B cell (primary cell): ENCODE measurements at regions not wholly inside any gene's neighbourhood (a gene's known extent, or its start where the extent isn't known, plus 50 kb on each side); places are given as distances from the start of the nearest gene placed in this dataset.
A peak's percentile ranks its signal among the peaks of the same experiment; 100 is the strongest.

Experiments used
- ATAC-seq: fragments of 200-7000 bp; cut with Tn5 transposase; one replicate; pipeline ENCODE4 v1.10.0; 2021; ENCODE audit warnings: low read depth, mild to moderate bottlenecking, moderate number of reproducible peaks, moderate library complexity
- CTCF ChIA-PET: fragments of 350-600 bp; sonication (Branson Sonifier 250); formaldehyde crosslinking; loops from one replicate; lab custom pipeline; 2021; ENCODE audit warnings: antibody characterized with exemption, inconsistent platforms; lab: Charles Lee
- POLR2A ChIA-PET: fragments of 350-600 bp; sonication (Branson Sonifier 250); formaldehyde crosslinking; loops from one replicate; lab custom pipeline; 2021; ENCODE audit warnings: antibody characterized with exemption; lab: Charles Lee
- DNase-seq: peaks from one replicate; pipeline ENCODE4 v3.0.0; 2013
- H2AFZ ChIP-seq: 2 replicates; pipeline ENCODE4 v1.6.1; 2012; ENCODE audit warnings: mild to moderate bottlenecking, low read depth, low read length; ENCODE audit not compliant: insufficient read depth, poor library complexity, severe bottlenecking
- H3K27ac ChIP-seq, 2 donors: 1 replicate in 1 of 2; 2 replicates in 1 of 2; pipeline ENCODE4 v1.5.1; 2012 to 2013; ENCODE audit warnings: low read length in 2 of 2, mild to moderate bottlenecking in 2 of 2, moderate library complexity in 1 of 2
- H3K27me3 ChIP-seq, 4 experiments: fragments of 200-600 bp in 1 of 4; sonication (generic) in 1 of 4; replicated peaks in 1 of 4; 1 replicate in 2 of 4; 2 replicates in 2 of 4; pipeline versions ENCODE4 v1.6.1 to v1.7.0; 2013 to 2016; ENCODE audit warnings: low read length in 3 of 4, mild to moderate bottlenecking in 2 of 4, mixed read lengths in 1 of 4, moderate library complexity in 1 of 4; ENCODE audit not compliant: insufficient read depth in 4 of 4, control insufficient read depth in 3 of 4; ENCODE audit errors: control extremely low read depth in 1 of 4
- H3K36me3 ChIP-seq, 2 experiments: replicated peaks in 1 of 2; 1 replicate in 1 of 2; 2 replicates in 1 of 2; pipeline versions ENCODE4 v1.6.1 to v1.7.1; 2013; ENCODE audit warnings: low read length in 1 of 2; ENCODE audit not compliant: insufficient read depth in 2 of 2, control insufficient read depth in 1 of 2; ENCODE audit errors: control extremely low read depth in 1 of 2, extremely low read depth in 1 of 2
- H3K4me1 ChIP-seq, 2 donors: fragments of 200-600 bp in 1 of 2; sonication (generic) in 1 of 2; 1 replicate in 1 of 2; 2 replicates in 1 of 2; pipeline versions ENCODE4 v1.5.1 to v1.6.1; 2013 to 2017; ENCODE audit warnings: low read length in 2 of 2; ENCODE audit not compliant: control insufficient read depth in 2 of 2, insufficient read depth in 2 of 2
- H3K4me2 ChIP-seq: replicated peaks from 2 replicates; pipeline ENCODE3; 2012; ENCODE audit warnings: mild to moderate bottlenecking, low read depth, low read length; ENCODE audit not compliant: poor library complexity, severe bottlenecking
- H3K4me3 ChIP-seq, 5 experiments: fragments of 200-600 bp in 1 of 5; sonication (generic) in 1 of 5; 1 replicate in 3 of 5; 2 replicates in 2 of 5; pipeline versions ENCODE4 v1.5.1 to v1.7.0; 2011 to 2016; ENCODE audit warnings: low read length in 4 of 5, mild to moderate bottlenecking in 4 of 5, low read depth in 2 of 5, control low read depth in 1 of 5, moderate library complexity in 1 of 5; ENCODE audit not compliant: insufficient read depth in 1 of 5; ENCODE audit errors: control extremely low read depth in 1 of 5, extremely low read depth in 1 of 5
- H3K79me2 ChIP-seq: fragments of 200-600 bp; sonication (generic); one replicate; pipeline ENCODE4 v1.6.0; 2016; ENCODE audit warnings: low read length; ENCODE audit not compliant: control insufficient read depth, insufficient read depth
- H3K9ac ChIP-seq: fragments of 200-600 bp; sonication (generic); 2 replicates; pipeline ENCODE4 v1.6.1; 2017; ENCODE audit warnings: mild to moderate bottlenecking, low read length, moderate library complexity
- H3K9me3 ChIP-seq, 3 donors: one replicate each; pipeline versions ENCODE4 v1.6.1 to v1.7.1; 2013; ENCODE audit warnings: low read length in 2 of 3; ENCODE audit not compliant: control insufficient read depth in 2 of 3, insufficient read depth in 1 of 3; ENCODE audit errors: control extremely low read depth in 1 of 3
- H4K20me1 ChIP-seq: 2 replicates; pipeline ENCODE4 v1.6.0; 2012; ENCODE audit warnings: mild to moderate bottlenecking, low read length; ENCODE audit not compliant: insufficient read depth, control insufficient read depth, poor library complexity, severe bottlenecking
- H3K27ac Mint-ChIP-seq: one replicate; pipeline ENCODE4 v1.8.0; 2021; ENCODE audit warnings: mixed read lengths
- H3K27me3 Mint-ChIP-seq: one replicate; pipeline ENCODE4 v1.8.0; 2021; ENCODE audit warnings: mixed read lengths
- H3K4me1 Mint-ChIP-seq: one replicate; pipeline ENCODE4 v1.8.0; 2021; ENCODE audit warnings: mixed read lengths
- H3K4me3 Mint-ChIP-seq: one replicate; pipeline ENCODE4 v1.8.0; 2021; ENCODE audit warnings: mixed read lengths
- H3K9me3 Mint-ChIP-seq: one replicate; pipeline ENCODE4 v1.8.0; 2022; ENCODE audit warnings: mixed read lengths; ENCODE audit not compliant: insufficient read depth
- EZH2 ChIP-seq: IDR thresholded peaks from 2 replicates; pipeline ENCODE4 v1.6.1; 2012; ENCODE audit warnings: borderline replicate concordance, low read depth, mild to moderate bottlenecking, moderate library complexity, low read length; ENCODE audit not compliant: insufficient read depth, poor library complexity, severe bottlenecking
- WGBS: methylation state at CpG from one replicate; pipeline ENCODE4 v1.1.5; 2013; ENCODE audit warnings: missing lambda C conversion rate; ENCODE audit not compliant: insufficient coverage; 5-methylcytosine and 5-hydroxymethylcytosine counted together
- intact Hi-C: fragments of 100-400 bp; cut with micrococcal nuclease; formaldehyde crosslinking; loops from one replicate; pipeline ENCODE4 v1.10.0; 2022
- TF ChIP-seq, protein P1 (sequence below): fragments of 200-600 bp; IDR thresholded peaks from one replicate; pipeline ENCODE4 v1.8.0; 2022; ENCODE audit warnings: antibody characterized with exemption, mild to moderate bottlenecking

DNA sequence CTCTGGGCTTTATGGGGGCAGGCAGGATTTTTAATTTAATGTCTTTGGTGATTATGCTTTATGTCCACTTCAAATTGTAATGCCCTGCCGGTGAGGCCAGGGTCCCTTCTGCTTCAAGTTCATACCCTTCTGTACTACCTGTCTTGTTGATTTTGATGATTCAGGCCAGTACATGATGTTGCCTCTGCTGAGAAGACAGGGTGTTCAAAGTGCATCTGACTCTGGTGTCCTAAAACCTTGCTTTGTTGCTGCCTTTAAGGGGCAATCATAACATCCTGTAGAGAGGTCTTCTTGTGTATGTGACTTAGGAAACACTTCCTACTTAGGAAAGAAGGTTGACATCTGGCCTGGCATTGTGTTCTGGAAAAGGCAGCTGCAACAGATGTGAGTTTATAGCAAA is 113.2 kb downstream of the TMEM170B start:
- Histone ChIP-seq H3K4me1 (peaks cover 0 to 3% of the 10 kb centered on the region in 2 donors), H3K79me2 (no peaks in the 10 kb centered on the region), H2AFZ (no peak overlapping the region), H4K20me1 (no peaks in the 10 kb centered on the region), H3K4me2 (no peak overlapping the region), H3K9me3 (peaks cover 0 to 4% (median 0%) of the 10 kb centered on the region in 3 donors), H3K27me3 (peaks cover 0 to 6% (median 5%) of the 10 kb centered on the region in 4 experiments), H3K36me3 (no peaks in the 10 kb centered on the region), H3K9ac (no peak overlapping the region), H3K4me3 (no peak overlapping the region), H3K27ac (no peak overlapping the region)
- CTCF ChIA-PET: interaction anchor here (1.2 to 2.0 kb wide), 2 partner anchors 16 to 952 kb away, joined by 3 to 8 read pairs; no protein-coding TSS in a partner anchor
- 100% methylated on average over 1 of the region's 1 CpG for WGBS
- no peak overlapping the region for H3K27ac Mint-ChIP-seq
- intact Hi-C loops: no loop called here
- POLR2A ChIA-PET: no interaction called here
- DNase-seq: no peak
- no peaks in the 10 kb centered on the region for H3K9me3 Mint-ChIP-seq
- ATAC-seq: no peak
- H3K4me3 Mint-ChIP-seq: no peak overlapping the region
- peaks cover 17% of the 10 kb centered on the region for H3K27me3 Mint-ChIP-seq
- TF ChIP-seq EZH2: no peak
- TF ChIP-seq, protein P1, sequence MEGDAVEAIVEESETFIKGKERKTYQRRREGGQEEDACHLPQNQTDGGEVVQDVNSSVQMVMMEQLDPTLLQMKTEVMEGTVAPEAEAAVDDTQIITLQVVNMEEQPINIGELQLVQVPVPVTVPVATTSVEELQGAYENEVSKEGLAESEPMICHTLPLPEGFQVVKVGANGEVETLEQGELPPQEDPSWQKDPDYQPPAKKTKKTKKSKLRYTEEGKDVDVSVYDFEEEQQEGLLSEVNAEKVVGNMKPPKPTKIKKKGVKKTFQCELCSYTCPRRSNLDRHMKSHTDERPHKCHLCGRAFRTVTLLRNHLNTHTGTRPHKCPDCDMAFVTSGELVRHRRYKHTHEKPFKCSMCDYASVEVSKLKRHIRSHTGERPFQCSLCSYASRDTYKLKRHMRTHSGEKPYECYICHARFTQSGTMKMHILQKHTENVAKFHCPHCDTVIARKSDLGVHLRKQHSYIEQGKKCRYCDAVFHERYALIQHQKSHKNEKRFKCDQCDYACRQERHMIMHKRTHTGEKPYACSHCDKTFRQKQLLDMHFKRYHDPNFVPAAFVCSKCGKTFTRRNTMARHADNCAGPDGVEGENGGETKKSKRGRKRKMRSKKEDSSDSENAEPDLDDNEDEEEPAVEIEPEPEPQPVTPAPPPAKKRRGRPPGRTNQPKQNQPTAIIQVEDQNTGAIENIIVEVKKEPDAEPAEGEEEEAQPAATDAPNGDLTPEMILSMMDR: no peak
- peaks cover 1% of the 10 kb centered on the region for H3K4me1 Mint-ChIP-seq

DNA sequence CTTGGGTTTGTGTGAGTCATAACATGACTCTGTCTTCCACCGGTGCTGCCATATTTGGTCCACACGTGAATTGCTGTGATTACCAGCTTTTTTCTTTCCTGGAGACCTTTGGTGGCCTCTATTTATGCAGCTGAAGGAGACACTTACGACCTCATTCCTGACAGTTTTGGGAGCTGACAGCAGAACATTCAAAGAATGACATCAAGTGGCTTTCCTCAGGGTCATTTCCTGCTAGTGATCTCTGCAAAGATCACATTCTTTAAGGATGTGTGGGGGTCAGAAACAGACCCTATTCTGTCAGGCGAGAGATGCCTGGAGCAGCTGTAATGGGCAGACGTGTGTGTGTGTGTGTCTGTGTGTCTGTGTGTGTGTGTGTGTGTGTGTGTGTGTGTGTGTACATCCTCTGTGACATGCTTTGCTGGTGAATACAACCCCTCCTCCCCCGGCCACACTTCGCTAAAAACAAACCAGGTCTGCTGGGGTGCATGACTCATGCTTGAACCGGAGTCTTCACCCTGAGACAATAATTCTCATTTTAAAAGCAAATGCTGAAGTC is 115.6 kb downstream of the TMEM170B start:
- no peak overlapping the region for H2AFZ ChIP-seq
- intact Hi-C loops: no loop called here
- peaks cover 0 to 9% (median 5%) of the 10 kb centered on the region in 4 experiments for H3K27me3 ChIP-seq

More for the DNA sequence above, 115.6 kb downstream of the TMEM170B start:
- peaks cover 0 to 5% of the 10 kb centered on the region in 2 donors for H3K4me1 ChIP-seq
- ChIA-PET CTCF (interaction anchor here (0.5 to 6.3 kb wide), 8 partner anchors 8 to 1310 kb away, joined by 3 to 130 read pairs (median 5); no protein-coding TSS in a partner anchor), POLR2A (no interaction called here)
- DNase-seq (no peak), ATAC-seq (peak; percentile 49)
- H3K4me3 ChIP-seq: no peak overlapping the region
- no peak overlapping the region for H3K27ac ChIP-seq
- H3K9ac ChIP-seq: no peak overlapping the region
- Mint-ChIP-seq H3K27ac (no peak overlapping the region), H3K27me3 (peaks cover 14% of the 10 kb centered on the region), H3K9me3 (no peaks in the 10 kb centered on the region), H3K4me3 (no peak overlapping the region), H3K4me1 (peaks cover 1% of the 10 kb centered on the region)
- H3K4me2 ChIP-seq: no peak overlapping the region
- TF ChIP-seq EZH2: no peak
- TF ChIP-seq, protein P1: no peak
- H3K36me3 ChIP-seq: no peaks in the 10 kb centered on the region
- H3K79me2 ChIP-seq: no peaks in the 10 kb centered on the region
- WGBS: 48% methylated on average over 5 of the region's 8 CpGs
- H4K20me1 ChIP-seq: no peaks in the 10 kb centered on the region
- peaks cover 0 to 4% (median 0%) of the 10 kb centered on the region in 3 donors for H3K9me3 ChIP-seq
